ENCODE measurements at regions not wholly inside any gene's neighbourhood (a gene's known extent, or its start where the extent isn't known, plus 50 kb on each side); places are given as distances from the start of the nearest gene placed in this dataset.

DNA sequence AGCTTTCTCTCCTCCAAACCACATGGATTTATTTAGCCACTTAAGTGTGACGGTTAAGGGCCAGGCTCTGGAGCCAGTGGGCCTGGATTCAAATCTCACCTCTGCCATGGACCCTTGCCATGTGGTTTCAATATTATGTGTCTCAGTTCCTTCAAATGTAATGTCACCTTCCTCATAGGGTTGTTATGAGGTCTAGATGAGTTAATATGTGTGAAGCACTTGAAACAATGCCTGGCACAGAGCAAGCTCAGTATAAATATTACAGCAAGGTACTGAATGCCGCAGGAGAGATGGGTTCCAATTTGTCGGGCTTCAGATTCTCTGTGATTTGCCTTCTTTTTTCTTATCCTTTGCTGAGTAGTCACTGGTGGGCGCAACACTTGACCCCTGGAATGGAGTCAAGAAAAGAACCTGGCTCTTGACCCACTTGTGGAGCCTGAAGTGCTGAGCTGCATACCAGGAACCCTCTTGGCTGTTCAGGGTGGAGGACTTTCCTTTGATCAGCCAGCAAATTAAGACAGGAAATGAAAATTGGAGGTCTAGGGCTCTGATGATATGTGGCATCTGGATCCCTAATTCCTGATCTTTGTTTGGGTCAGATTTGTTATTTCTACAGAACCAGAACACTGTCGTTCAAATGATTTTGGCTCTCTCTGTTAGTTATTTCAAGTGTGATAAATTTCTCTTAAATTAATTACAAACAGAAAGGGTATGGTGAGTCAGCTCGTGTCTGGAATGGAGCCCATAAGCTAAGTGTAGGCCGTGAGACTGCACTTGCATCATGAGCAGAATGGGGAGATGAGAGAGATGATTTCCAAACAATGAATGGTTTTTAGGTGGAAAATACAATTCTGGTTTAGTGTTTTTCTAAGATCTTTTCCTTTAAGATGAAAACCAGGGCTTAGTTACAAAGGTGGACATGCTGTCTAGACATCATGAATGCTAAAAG is 293.0 kb downstream of the KCNS3 start:
- no peak for TF ChIP-seq EZH2 (IDR thresholded peaks at IDR 0.05; ENCODE audit: low read depth)
- TF ChIP-seq, protein P1, sequence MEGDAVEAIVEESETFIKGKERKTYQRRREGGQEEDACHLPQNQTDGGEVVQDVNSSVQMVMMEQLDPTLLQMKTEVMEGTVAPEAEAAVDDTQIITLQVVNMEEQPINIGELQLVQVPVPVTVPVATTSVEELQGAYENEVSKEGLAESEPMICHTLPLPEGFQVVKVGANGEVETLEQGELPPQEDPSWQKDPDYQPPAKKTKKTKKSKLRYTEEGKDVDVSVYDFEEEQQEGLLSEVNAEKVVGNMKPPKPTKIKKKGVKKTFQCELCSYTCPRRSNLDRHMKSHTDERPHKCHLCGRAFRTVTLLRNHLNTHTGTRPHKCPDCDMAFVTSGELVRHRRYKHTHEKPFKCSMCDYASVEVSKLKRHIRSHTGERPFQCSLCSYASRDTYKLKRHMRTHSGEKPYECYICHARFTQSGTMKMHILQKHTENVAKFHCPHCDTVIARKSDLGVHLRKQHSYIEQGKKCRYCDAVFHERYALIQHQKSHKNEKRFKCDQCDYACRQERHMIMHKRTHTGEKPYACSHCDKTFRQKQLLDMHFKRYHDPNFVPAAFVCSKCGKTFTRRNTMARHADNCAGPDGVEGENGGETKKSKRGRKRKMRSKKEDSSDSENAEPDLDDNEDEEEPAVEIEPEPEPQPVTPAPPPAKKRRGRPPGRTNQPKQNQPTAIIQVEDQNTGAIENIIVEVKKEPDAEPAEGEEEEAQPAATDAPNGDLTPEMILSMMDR (conservative IDR thresholded peaks at IDR 0.05), result no peak

Data from PC-9 (cell line).